ENCODE measurements at regions not wholly inside any gene's neighbourhood (a gene's known extent, or its start where the extent isn't known, plus 50 kb on each side); places are given as distances from the start of the nearest gene placed in this dataset.

DNA sequence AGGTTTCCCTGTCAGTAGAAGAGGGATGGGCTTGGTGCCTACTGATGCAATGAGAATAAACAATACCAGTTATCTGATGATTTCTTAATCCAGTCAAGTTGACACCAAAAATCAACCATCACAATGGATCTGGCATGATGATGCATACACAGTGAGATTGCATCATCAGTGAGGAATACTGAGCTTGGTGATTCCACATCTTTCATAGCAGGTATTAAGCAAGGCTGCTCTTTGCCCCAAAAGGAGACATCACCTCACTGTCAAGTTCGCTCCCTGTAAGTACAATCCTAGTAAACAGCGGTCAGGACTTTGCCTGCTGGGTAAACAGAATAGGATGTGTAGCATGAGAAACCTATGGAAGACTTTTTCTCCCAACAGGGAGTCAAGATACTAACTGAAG lies 282.7 kb upstream of the CDH2 start:
- Histone ChIP-seq H4K8ac (replicated peaks; ENCODE audit: insufficient read length, low read depth, low read length) (no peak overlapping the region), H3K23me2 (ENCODE audit: insufficient read length, low read depth, low read length, poor library complexity, severe bottlenecking) (no peaks in the 10 kb centered on the region), H3K14ac (ENCODE audit: insufficient read depth, low read length) (no peak overlapping the region), H3K9ac (ENCODE audit: extremely low read depth, insufficient read length, low read length) (no peak overlapping the region), H3K79me2 (ENCODE audit: insufficient read depth, low read length) (no peaks in the 10 kb centered on the region), H3K4me2 (ENCODE audit: insufficient read depth, insufficient read length, low read length) (no peak overlapping the region), H3K56ac (ENCODE audit: insufficient read length, low read depth, low read length) (no peak overlapping the region), H4K20me1 (ENCODE audit: control insufficient read depth, insufficient read depth, insufficient read length) (no peaks in the 10 kb centered on the region), H3K23ac (ENCODE audit: insufficient read length, low read depth, low read length) (no peak overlapping the region), H2BK5ac (ENCODE audit: insufficient read length, low read length) (no peak overlapping the region), H2AFZ (ENCODE audit: low read length) (no peak overlapping the region), H3T11ph (ENCODE audit: low read length) (no peak overlapping the region), H2BK12ac (ENCODE audit: insufficient read length, low read depth, low read length) (no peak overlapping the region), H2BK120ac (ENCODE audit: low read depth, low read length, poor library complexity, severe bottlenecking) (no peak overlapping the region), H2BK15ac (ENCODE audit: low read depth, low read length) (no peak overlapping the region), H3K79me1 (ENCODE audit: insufficient read depth, low read depth, low read length, poor library complexity, severe bottlenecking) (no peaks in the 10 kb centered on the region), H4K5ac (ENCODE audit: insufficient read length, low read depth, low read length) (no peak overlapping the region), H4K91ac (ENCODE audit: insufficient read length, low read depth, low read length) (no peak overlapping the region), H3K9me3 (ENCODE audit: control insufficient read depth, low read depth, low read length) (no peaks in the 10 kb centered on the region), H2AK5ac (ENCODE audit: insufficient read length, low read length) (no peak overlapping the region), H2BK20ac (ENCODE audit: low read depth, low read length, poor library complexity, severe bottlenecking) (no peak overlapping the region), H3K27ac (ENCODE audit: insufficient read length, low read depth, low read length) (no peak overlapping the region), H3K27me3 (ENCODE audit: insufficient read depth, low read length) (no peaks in the 10 kb centered on the region), H3K4me1 (ENCODE audit: insufficient read depth, low read length) (no peaks in the 10 kb centered on the region), H3K18ac (ENCODE audit: insufficient read length, low read depth, low read length) (no peak overlapping the region), H3K4ac (ENCODE audit: low read depth, low read length) (no peak overlapping the region)
- Mint-ChIP-seq H3K36me3 (ENCODE audit: insufficient read depth in 1 of 3, low read depth in 3 of 3) (no peaks in the 10 kb centered on the region), H3K9me3 (peaks cover 0 to 2% of the 10 kb centered on the region in 2 experiments; a peak in 2 of 5 replicates), H3K4me1 (peaks cover 0 to 2% of the 10 kb centered on the region in 2 experiments; a peak in 2 of 4 replicates), H3K27me3 (ENCODE audit: low read depth) (no peaks in the 10 kb centered on the region), H3K4me3 (no peak overlapping the region), H3K27ac (no peak overlapping the region)
- no peak for TF ChIP-seq CTCF (conservative IDR thresholded peaks at IDR 0.05)
- no peak for DNase-seq
- WGBS (ENCODE audit: extremely low coverage, insufficient read length, low lambda C conversion rate), result no CpG with 5 or more reads among the region's 2 CpGs
